Thyroid gland (tissue), 4 donors: ENCODE measurements at regions not wholly inside any gene's neighbourhood (a gene's known extent, or its start where the extent isn't known, plus 50 kb on each side); places are given as distances from the start of the nearest gene placed in this dataset.

ENCODE experiments used
- DNase-seq, 2 donors: peaks; one replicate each; pipeline ENCODE4 v3.0.0-alpha.2; 2019
- H3K27ac ChIP-seq, 3 donors: fragments of 200-600 bp; sonication (generic); 1 replicate in 2 of 3; 2 replicates in 1 of 3; pipeline ENCODE4 v1.5.1; 2016 to 2019; ENCODE audit warnings: mild to moderate bottlenecking in 1 of 3, moderate library complexity in 1 of 3
- H3K27me3 ChIP-seq: fragments of 200-600 bp; sonication (generic); one replicate; pipeline ENCODE4 v1.5.1; 2019
- H3K36me3 ChIP-seq, 2 donors: fragments of 200-600 bp; sonication (generic); one replicate each; pipeline ENCODE4 v1.5.1; 2016 to 2019
- H3K4me1 ChIP-seq, 2 donors: fragments of 200-600 bp; sonication (generic); one replicate each; pipeline ENCODE4 v1.5.1; 2017 to 2019
- H3K4me3 ChIP-seq, 3 donors: fragments of 200-600 bp; sonication (generic); replicated peaks in 1 of 3; 1 replicate in 2 of 3; 2 replicates in 1 of 3; pipeline ENCODE4 v1.5.1; 2016; ENCODE audit warnings: mild to moderate bottlenecking in 1 of 3
- H3K9me3 ChIP-seq: fragments of 200-600 bp; sonication (generic); one replicate; pipeline ENCODE4 v1.5.1; 2017
- POLR2A ChIP-seq, 2 donors: fragments of 450-650 bp; IDR thresholded peaks; one replicate each; pipeline ENCODE4 v1.6.1; 2017; ENCODE audit warnings: antibody characterized with exemption in 2 of 2, mild to moderate bottlenecking in 2 of 2, moderate library complexity in 1 of 2
- WGBS, 2 donors: methylation state at CpG; one replicate each; pipeline ENCODE4 v1.1.5; 2017; 5-methylcytosine and 5-hydroxymethylcytosine counted together
- intact Hi-C: fragments of 100-400 bp; cut with DNase I; formaldehyde crosslinking; loops from one replicate; pipeline ENCODE4 v1.15.1; 2023
- TF ChIP-seq, protein P1 (sequence below), 6 experiments: fragments of 200-600 bp in 3 of 6; fragments of 450-650 bp in 3 of 6; sonication (generic) in 3 of 6; IDR thresholded peaks; one replicate each; pipeline ENCODE4 v1.5.1; 2016 to 2019; ENCODE audit warnings: antibody characterized with exemption in 6 of 6, mild to moderate bottlenecking in 2 of 6, inconsistent platforms in 1 of 6, moderate library complexity in 1 of 6

DNA sequence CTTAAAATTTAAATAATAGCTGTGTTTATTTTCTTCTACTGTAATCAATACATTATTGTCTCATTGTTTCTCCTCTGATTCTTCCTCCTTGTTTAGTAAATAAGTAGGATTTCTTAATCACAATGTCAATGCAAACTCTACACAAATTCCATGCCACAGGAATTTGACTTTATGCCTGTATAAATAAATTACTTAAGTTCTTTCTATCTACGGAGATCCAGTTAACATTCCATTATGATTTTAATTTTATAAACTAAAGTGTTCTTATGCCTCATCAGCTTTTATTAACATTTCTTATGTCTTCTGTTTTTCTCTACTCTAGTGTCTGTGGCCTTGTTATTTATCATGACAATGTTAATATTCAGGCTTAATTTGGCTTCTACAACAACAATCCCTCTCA, 1169.2 kb downstream of the GRIK2 start:
- TF ChIP-seq, protein P1, sequence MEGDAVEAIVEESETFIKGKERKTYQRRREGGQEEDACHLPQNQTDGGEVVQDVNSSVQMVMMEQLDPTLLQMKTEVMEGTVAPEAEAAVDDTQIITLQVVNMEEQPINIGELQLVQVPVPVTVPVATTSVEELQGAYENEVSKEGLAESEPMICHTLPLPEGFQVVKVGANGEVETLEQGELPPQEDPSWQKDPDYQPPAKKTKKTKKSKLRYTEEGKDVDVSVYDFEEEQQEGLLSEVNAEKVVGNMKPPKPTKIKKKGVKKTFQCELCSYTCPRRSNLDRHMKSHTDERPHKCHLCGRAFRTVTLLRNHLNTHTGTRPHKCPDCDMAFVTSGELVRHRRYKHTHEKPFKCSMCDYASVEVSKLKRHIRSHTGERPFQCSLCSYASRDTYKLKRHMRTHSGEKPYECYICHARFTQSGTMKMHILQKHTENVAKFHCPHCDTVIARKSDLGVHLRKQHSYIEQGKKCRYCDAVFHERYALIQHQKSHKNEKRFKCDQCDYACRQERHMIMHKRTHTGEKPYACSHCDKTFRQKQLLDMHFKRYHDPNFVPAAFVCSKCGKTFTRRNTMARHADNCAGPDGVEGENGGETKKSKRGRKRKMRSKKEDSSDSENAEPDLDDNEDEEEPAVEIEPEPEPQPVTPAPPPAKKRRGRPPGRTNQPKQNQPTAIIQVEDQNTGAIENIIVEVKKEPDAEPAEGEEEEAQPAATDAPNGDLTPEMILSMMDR (IDR thresholded peaks at IDR 0.05), result no peak
- no peak for TF ChIP-seq POLR2A (IDR thresholded peaks at IDR 0.05)
- DNase-seq, result no peak
- Histone ChIP-seq H3K4me3 (no peak overlapping the region), H3K27ac (no peak overlapping the region), H3K36me3 (no peaks in the 10 kb centered on the region), H3K27me3 (no peaks in the 10 kb centered on the region), H3K4me1 (no peaks in the 10 kb centered on the region), H3K9me3 (no peaks in the 10 kb centered on the region)
- intact Hi-C loops, result no loop called here
- 55 to 60% methylated on average over 1 of the region's 1 CpG for WGBS, 2 donors

DNA sequence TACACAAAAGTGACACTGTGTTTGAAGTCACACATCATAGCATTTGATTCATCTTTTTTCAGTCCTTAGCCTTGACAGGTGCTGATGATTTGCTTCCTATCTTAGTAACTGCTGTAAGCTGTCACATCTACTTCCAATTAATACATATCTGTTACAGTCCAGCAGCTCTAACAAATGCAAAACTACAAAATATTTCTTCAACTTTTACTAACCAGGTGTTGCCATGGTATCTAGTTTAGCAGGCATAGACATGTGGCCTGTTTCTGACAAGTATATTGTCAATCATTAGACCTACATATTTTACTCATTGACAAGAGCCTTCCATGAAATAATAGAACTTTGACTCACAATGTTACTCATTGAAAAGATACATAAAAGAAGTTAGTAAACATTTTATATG, 1159.7 kb downstream of the GRIK2 start:
- H3K27me3 ChIP-seq, result no peaks in the 10 kb centered on the region
- no peak for DNase-seq
- H3K9me3 ChIP-seq, result no peaks in the 10 kb centered on the region
- no peak overlapping the region for H3K27ac ChIP-seq
- TF ChIP-seq, protein P1 (IDR thresholded peaks at IDR 0.05), result no peak
- no peak for TF ChIP-seq POLR2A (IDR thresholded peaks at IDR 0.05)
- no peaks in the 10 kb centered on the region for H3K36me3 ChIP-seq
- H3K4me1 ChIP-seq, result no peaks in the 10 kb centered on the region
- no peak overlapping the region for H3K4me3 ChIP-seq
- intact Hi-C loops, result no loop called here

GRCh38 chr6:102549221-102549874, 1155.8 kb downstream of the GRIK2 start:
- Histone ChIP-seq H3K9me3 (no peaks in the 10 kb centered on the region), H3K27me3 (no peaks in the 10 kb centered on the region), H3K4me3 (no peak overlapping the region), H3K4me1 (no peaks in the 10 kb centered on the region), H3K27ac (no peak overlapping the region), H3K36me3 (no peaks in the 10 kb centered on the region)
- DNase-seq, result no peak
- WGBS, 2 donors, result 75 to 80% methylated on average over 6 of the region's 6 CpGs
- TF ChIP-seq POLR2A (IDR thresholded peaks at IDR 0.05), result no peak
- TF ChIP-seq, protein P1 (IDR thresholded peaks at IDR 0.05), result no peak
- intact Hi-C loops, result no loop called here

- WGBS, 2 donors, result 51 to 52% methylated on average over 2 of the region's 2 CpGs
- H3K9me3 ChIP-seq, result no peaks in the 10 kb centered on the region
- intact Hi-C loops, result no loop called here
- no peaks in the 10 kb centered on the region for H3K27me3 ChIP-seq
- no peaks in the 10 kb centered on the region for H3K4me1 ChIP-seq
- DNase-seq, result no peak
- no peak overlapping the region for H3K27ac ChIP-seq
- no peaks in the 10 kb centered on the region for H3K36me3 ChIP-seq
- H3K4me3 ChIP-seq, result no peak overlapping the region
- TF ChIP-seq POLR2A (IDR thresholded peaks at IDR 0.05), result no peak
- TF ChIP-seq, protein P1 (IDR thresholded peaks at IDR 0.05), result no peak
Measured at GRCh38 chr6:102525336-102525735, 1131.8 kb downstream of the GRIK2 start.

DNA sequence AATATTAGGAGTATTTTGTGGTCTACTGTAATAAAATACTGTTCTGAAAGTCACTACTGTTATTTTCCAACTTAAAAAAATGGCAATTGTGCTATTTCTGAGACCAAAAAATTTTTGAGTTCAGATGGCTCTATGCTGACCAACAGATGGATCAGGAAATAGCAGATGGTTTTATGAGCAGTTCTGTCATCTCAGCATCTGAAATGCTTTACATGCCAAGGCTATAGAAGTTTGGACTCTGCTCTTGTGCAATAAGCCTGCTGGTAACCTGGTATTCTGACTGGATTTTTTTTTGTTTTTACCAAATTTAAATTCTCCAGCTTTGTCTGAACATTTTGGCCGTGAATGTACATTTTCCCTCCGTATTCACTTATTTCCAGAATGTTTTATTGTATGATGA, 1127.5 kb downstream of the GRIK2 start:
- Histone ChIP-seq H3K4me3 (no peak overlapping the region), H3K27me3 (no peaks in the 10 kb centered on the region), H3K36me3 (no peaks in the 10 kb centered on the region), H3K27ac (no peak overlapping the region), H3K9me3 (no peaks in the 10 kb centered on the region), H3K4me1 (no peaks in the 10 kb centered on the region)
- intact Hi-C loops, result no loop called here
- TF ChIP-seq POLR2A (IDR thresholded peaks at IDR 0.05), result no peak
- TF ChIP-seq, protein P1 (IDR thresholded peaks at IDR 0.05), result no peak
- 81 to 82% methylated on average over 2 of the region's 2 CpGs for WGBS, 2 donors
- no peak for DNase-seq
